H1 (cell line): ENCODE measurements at regions not wholly inside any gene's neighbourhood (a gene's known extent, or its start where the extent isn't known, plus 50 kb on each side); places are given as distances from the start of the nearest gene placed in this dataset.

Experiments used
- CHD1 ChIP-seq: IDR thresholded peaks from 2 replicates; pipeline ENCODE4 v1.6.1; 2012; ENCODE audit warnings: low read depth, low read length, improper control_type of control experiment
- CHD2 ChIP-seq: IDR thresholded peaks from 2 replicates; pipeline ENCODE4 v1.6.1; 2012; ENCODE audit warnings: low read length, improper control_type of control experiment
- CREB1 ChIP-seq: IDR thresholded peaks from 2 replicates; pipeline ENCODE4 v1.6.1; 2012; ENCODE audit warnings: inconsistent platforms
- EZH2 ChIP-seq: fragments of 200-600 bp; sonication (generic); IDR thresholded peaks from 2 replicates; pipeline ENCODE4 v1.7.1; 2012; ENCODE audit warnings: low read depth, mild to moderate bottlenecking, moderate library complexity, low read length, inconsistent platforms; ENCODE audit not compliant: severe bottlenecking
- POLR2A ChIP-seq, 2 experiments: IDR thresholded peaks; 1 replicate in 1 of 2; 2 replicates in 1 of 2; pipeline ENCODE4 v1.6.1; 2011; ENCODE audit warnings: low read depth in 2 of 2, low read length in 2 of 2, mild to moderate bottlenecking in 2 of 2; ENCODE audit errors: control extremely low read depth in 1 of 2
- RBBP5 ChIP-seq: IDR thresholded peaks from 2 replicates; pipeline ENCODE4 v1.7.1; 2012; ENCODE audit warnings: low read depth, mild to moderate bottlenecking, inconsistent platforms, low read length, moderate library complexity, borderline replicate concordance
- SIRT6 ChIP-seq: IDR thresholded peaks from one replicate; pipeline ENCODE4 v1.7.1; 2012; ENCODE audit warnings: low read length, inconsistent platforms
- SUZ12 ChIP-seq: fragments of 200-600 bp; sonication (generic); IDR thresholded peaks from 2 replicates; pipeline ENCODE4 v1.6.1; 2012; ENCODE audit warnings: mild to moderate bottlenecking, inconsistent platforms, low read length, moderate library complexity, mixed read lengths
- TAF1 ChIP-seq: IDR thresholded peaks from 2 replicates; pipeline ENCODE4 v1.6.1; 2011; ENCODE audit warnings: mild to moderate bottlenecking, low read depth, low read length
- TEAD4 ChIP-seq: IDR thresholded peaks from 2 replicates; pipeline ENCODE4 v1.6.1; 2012; ENCODE audit warnings: low read depth, low read length, inconsistent platforms, mixed read lengths
- YY1 ChIP-seq: IDR thresholded peaks from 2 replicates; pipeline ENCODE4 v1.6.1; 2011; ENCODE audit warnings: low read depth, mild to moderate bottlenecking, low read length
- TF ChIP-seq, protein P1 (sequence below), 3 experiments: IDR thresholded peaks; 1 replicate in 2 of 3; 2 replicates in 1 of 3; pipeline versions ENCODE4 v1.5.1 to v1.6.1; 2011; ENCODE audit warnings: low read length in 3 of 3, mild to moderate bottlenecking in 3 of 3, inconsistent platforms in 2 of 3, low read depth in 1 of 3, moderate library complexity in 1 of 3; ENCODE audit not compliant: insufficient read depth in 1 of 3; ENCODE audit errors: control extremely low read depth in 1 of 3

DNA sequence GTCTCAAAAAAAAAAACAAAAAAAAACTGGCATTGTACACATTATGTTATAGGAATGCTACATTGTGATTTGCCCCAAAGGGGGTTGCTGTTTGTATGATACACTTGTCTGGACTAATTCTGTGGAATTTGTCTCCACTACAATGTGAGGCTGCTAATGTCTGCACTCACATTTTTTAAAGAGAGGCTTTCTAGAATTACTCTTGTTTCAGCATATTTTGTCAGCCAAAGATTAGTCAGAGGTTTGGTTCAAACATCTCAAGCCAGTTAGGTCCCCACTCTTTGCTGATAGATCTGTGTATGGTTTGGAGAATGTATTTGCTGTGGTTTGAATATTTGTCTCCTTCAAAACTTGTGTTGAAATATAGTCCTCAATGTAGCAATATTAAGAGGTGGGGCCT lies 59.3 kb upstream of the ZNF169 start:
- TF ChIP-seq, protein P1, sequence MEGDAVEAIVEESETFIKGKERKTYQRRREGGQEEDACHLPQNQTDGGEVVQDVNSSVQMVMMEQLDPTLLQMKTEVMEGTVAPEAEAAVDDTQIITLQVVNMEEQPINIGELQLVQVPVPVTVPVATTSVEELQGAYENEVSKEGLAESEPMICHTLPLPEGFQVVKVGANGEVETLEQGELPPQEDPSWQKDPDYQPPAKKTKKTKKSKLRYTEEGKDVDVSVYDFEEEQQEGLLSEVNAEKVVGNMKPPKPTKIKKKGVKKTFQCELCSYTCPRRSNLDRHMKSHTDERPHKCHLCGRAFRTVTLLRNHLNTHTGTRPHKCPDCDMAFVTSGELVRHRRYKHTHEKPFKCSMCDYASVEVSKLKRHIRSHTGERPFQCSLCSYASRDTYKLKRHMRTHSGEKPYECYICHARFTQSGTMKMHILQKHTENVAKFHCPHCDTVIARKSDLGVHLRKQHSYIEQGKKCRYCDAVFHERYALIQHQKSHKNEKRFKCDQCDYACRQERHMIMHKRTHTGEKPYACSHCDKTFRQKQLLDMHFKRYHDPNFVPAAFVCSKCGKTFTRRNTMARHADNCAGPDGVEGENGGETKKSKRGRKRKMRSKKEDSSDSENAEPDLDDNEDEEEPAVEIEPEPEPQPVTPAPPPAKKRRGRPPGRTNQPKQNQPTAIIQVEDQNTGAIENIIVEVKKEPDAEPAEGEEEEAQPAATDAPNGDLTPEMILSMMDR (IDR thresholded peaks at IDR 0.05; ENCODE audit: control extremely low read depth in 1 of 3, insufficient read depth in 1 of 3, low read depth in 1 of 3, low read length in 3 of 3), result no peak
- TF ChIP-seq POLR2A (IDR thresholded peaks at IDR 0.05; ENCODE audit: control extremely low read depth in 1 of 2, low read depth in 2 of 2, low read length in 2 of 2), result no peak
- TF ChIP-seq SIRT6, result no peak
- TF ChIP-seq EZH2, result no peak
- no peak for TF ChIP-seq RBBP5
- no peak for TF ChIP-seq TAF1
- no peak for TF ChIP-seq CREB1
- no peak for TF ChIP-seq SUZ12
- TF ChIP-seq CHD1, result no peak
- TF ChIP-seq YY1, result no peak
- no peak for TF ChIP-seq TEAD4
- no peak for TF ChIP-seq CHD2
